ENCODE measurements at regions not wholly inside any gene's neighbourhood (a gene's known extent, or its start where the extent isn't known, plus 50 kb on each side); places are given as distances from the start of the nearest gene placed in this dataset.

DNA sequence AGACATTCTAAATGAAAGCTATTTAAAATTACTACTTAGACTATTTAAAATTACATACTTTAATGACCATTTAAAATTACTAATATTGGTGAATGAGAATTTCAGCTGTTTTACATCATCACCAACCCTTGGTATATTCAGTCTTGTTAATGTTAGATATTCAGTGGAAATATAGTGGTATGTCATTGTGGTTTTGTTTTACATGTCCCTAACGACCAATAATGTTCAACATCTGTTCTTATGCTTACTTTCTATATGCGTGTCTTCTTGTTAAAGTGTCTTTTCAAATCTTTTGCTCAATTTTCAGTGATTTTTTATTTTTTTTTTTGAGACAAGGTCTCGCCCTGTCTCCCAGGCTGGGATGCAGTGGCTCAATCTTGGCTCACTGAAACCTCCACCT is 279.3 kb upstream of the TARS1 start:
- Mint-ChIP-seq H3K36me3 (ENCODE audit: low read depth) (no peaks in the 10 kb centered on the region), H3K27me3 (ENCODE audit: insufficient read depth) (peaks cover 3% of the 10 kb centered on the region)

DNA sequence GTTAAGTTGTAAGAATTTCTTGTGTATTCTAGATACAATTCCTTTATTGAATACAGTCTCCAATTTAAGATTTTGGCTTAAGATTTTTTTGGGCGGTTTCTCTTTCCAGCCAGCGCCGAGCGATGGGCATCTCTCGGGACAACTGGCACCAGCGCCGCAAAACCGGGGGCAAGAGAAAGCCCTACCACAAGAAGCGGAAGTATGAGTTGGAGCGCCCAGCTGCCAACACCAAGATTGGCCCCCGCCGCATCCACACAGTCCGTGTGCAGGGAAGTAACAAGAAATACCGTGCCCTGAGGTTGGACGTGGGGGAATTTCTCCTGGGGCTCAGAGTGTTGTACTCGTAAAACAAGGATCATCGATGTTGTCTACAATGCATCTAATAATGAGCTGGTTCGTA is 278.7 kb upstream of the TARS1 start:
- Mint-ChIP-seq H3K4me1 (ENCODE audit: low read depth) (no peaks in the 10 kb centered on the region), H3K9me3 (peaks cover 15% of the 10 kb centered on the region), H3K27ac (no peak overlapping the region)

More for the DNA sequence above, 279.3 kb upstream of the TARS1 start:
- no peak for DNase-seq (ENCODE audit: low spot score)
- H3K4me3 Mint-ChIP-seq, result no peak overlapping the region
- H3K27ac Mint-ChIP-seq, result no peak overlapping the region
- peaks cover 14% of the 10 kb centered on the region for H3K9me3 Mint-ChIP-seq
- no peaks in the 10 kb centered on the region for H3K4me1 Mint-ChIP-seq (ENCODE audit: low read depth)
- intact Hi-C loops (cut with micrococcal nuclease), result no loop called here

DNA sequence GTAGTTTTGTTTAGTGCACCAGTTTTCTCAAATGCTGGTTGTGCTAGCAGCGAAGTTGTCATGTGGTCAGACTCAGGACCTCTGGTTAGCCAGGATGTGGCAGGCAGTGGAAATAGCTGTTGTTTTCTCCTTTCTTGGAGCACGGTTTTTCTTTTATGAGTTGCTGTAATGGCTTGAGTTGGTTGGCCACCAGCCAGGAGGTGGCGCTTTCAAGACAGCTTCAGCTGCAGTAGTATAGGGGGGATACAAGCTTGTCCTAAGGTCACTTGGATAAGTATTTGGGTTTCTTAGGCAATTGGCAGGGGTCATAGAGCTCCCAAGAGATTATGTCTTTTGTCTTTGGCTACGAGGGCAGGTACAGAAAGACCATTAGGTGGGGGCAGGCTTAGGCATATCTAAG is 274.2 kb upstream of the TARS1 start:
- no peaks in the 10 kb centered on the region for H3K36me3 Mint-ChIP-seq (ENCODE audit: low read depth)
- H3K27ac Mint-ChIP-seq, result no peak overlapping the region
- no peaks in the 10 kb centered on the region for H3K27me3 Mint-ChIP-seq (ENCODE audit: insufficient read depth)
- peaks cover 34% of the 10 kb centered on the region for H3K9me3 Mint-ChIP-seq
- no peaks in the 10 kb centered on the region for H3K4me1 Mint-ChIP-seq (ENCODE audit: low read depth)
- intact Hi-C loops (cut with micrococcal nuclease), result no loop called here
- no peak for DNase-seq (ENCODE audit: low spot score)
- no peak overlapping the region for H3K4me3 Mint-ChIP-seq

More for the DNA sequence above, 278.7 kb upstream of the TARS1 start:
- Mint-ChIP-seq H3K4me3 (no peak overlapping the region), H3K36me3 (ENCODE audit: low read depth) (no peaks in the 10 kb centered on the region), H3K27me3 (ENCODE audit: insufficient read depth) (peaks cover 3% of the 10 kb centered on the region)
- no peak for DNase-seq (ENCODE audit: low spot score)
- intact Hi-C loops (cut with micrococcal nuclease), result no loop called here

DNA sequence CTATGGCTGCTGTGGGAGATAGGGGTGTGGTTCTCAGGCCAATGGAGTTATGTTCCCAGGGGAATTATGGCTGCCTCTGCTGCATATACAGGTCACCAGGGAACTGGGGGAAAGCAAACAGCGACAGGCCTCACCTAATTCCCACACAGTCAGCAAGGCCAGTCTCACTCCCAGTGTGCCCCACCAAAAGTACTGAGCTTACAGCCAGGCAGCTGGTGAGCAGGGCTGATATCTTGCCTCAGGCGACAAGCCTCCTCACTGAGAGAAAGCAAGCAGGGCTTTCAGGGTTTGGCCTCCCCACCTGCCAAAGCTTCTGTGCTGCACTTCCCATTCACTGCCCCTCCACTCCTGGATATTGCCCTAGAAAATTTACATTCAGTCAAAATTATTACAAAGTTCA is 273.8 kb upstream of the TARS1 start:
- Mint-ChIP-seq H3K4me1 (ENCODE audit: low read depth) (no peaks in the 10 kb centered on the region), H3K27me3 (ENCODE audit: insufficient read depth) (no peaks in the 10 kb centered on the region), H3K9me3 (peaks cover 34% of the 10 kb centered on the region), H3K4me3 (no peak overlapping the region), H3K36me3 (ENCODE audit: low read depth) (no peaks in the 10 kb centered on the region), H3K27ac (no peak overlapping the region)
- no peak for DNase-seq (ENCODE audit: low spot score)
- intact Hi-C loops (cut with micrococcal nuclease), result no loop called here

DNA sequence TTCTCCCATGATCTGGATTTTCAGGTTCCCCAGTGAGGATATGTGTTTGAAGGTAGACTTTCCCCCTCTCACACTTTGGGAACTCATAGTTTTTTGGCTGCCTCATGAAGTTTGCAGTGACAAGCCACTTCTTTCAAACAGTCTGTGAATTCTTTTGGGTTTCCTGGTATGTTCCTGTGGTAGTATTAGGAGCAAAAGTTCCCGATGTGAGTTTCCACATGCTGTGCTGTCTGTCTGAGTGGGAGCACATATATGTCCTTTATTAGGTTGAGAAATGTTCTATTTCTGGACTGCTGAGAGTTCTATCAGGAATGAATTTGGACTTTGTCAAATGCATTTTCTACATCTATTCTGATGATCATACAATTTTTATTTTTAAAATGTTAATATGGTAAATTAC is 273.2 kb upstream of the TARS1 start:
- intact Hi-C loops (cut with micrococcal nuclease), result no loop called here

DNA sequence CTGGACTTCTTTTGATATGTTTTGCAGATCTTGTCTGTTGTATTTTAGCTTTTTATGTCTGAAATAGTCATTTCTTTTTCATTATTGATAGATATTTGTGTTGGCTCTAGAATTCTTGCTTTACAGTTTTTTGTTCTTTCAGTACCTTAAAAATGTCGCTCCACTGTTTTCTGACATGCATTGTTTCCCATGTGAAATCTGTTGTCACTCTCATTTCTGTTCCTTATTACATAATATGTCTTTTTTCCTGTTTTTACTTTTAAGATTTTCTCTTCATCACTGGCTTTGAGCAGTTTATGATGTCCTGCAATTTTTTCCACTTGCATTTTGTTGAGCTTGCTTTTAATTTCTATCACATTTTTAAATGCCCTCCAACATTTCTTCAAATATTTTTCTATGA is 270.4 kb upstream of the TARS1 start:
- H3K9me3 Mint-ChIP-seq, result peaks cover 29% of the 10 kb centered on the region
- no peaks in the 10 kb centered on the region for H3K36me3 Mint-ChIP-seq (ENCODE audit: low read depth)
- no peaks in the 10 kb centered on the region for H3K4me1 Mint-ChIP-seq (ENCODE audit: low read depth)
- H3K27me3 Mint-ChIP-seq (ENCODE audit: insufficient read depth), result no peaks in the 10 kb centered on the region
- no peak for DNase-seq (ENCODE audit: low spot score)
- H3K27ac Mint-ChIP-seq, result no peak overlapping the region
- no peak overlapping the region for H3K4me3 Mint-ChIP-seq
- intact Hi-C loops (cut with micrococcal nuclease), result no loop called here

More for the DNA sequence above, 273.2 kb upstream of the TARS1 start:
- Mint-ChIP-seq H3K4me1 (ENCODE audit: low read depth) (no peaks in the 10 kb centered on the region), H3K27ac (no peak overlapping the region), H3K27me3 (ENCODE audit: insufficient read depth) (no peaks in the 10 kb centered on the region), H3K9me3 (peaks cover 34% of the 10 kb centered on the region), H3K4me3 (no peak overlapping the region), H3K36me3 (ENCODE audit: low read depth) (no peaks in the 10 kb centered on the region)
- DNase-seq (ENCODE audit: low spot score), result no peak

DNA sequence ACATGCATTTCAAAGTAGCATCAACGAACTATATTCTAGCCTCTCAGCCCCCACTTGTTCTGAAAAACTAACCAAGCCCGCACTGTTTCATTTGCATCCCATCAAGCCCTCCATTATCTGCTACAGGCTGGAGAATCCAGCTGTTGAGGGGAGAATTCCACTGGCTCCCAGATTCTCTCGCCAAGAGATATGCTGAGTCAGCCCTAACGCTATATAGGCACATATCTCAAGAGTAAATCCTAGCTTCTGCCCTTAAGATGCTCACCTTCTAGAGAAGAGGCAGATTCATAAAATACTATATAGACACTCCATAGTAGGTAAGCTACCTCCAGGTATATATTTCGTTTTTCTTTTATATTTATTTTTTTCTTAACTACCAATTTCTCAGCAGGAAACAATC is 266.4 kb upstream of the TARS1 start:
- no peak overlapping the region for H3K4me3 Mint-ChIP-seq
- H3K4me1 Mint-ChIP-seq (ENCODE audit: low read depth), result no peaks in the 10 kb centered on the region

DNA sequence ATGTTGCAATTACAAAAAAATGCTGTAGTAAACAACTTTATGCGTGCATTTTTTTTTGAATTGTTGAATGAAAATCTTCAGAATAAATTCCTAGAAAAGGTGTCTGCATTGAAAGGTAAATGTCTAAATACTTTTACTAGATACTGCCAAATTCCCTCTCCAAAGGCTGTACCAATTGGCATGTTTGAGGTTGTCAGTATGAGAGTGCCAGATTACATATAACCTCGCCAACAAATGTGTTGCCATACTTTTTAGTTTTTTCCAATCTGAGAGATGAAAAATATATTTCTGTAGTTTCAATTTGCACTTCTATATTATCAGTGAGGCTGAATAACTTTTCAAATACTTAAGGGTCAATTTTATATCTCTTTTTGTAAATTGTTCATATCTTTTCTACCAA is 261.5 kb upstream of the TARS1 start:
- Mint-ChIP-seq H3K4me1 (ENCODE audit: low read depth) (no peaks in the 10 kb centered on the region), H3K27me3 (ENCODE audit: insufficient read depth) (no peaks in the 10 kb centered on the region), H3K36me3 (ENCODE audit: low read depth) (no peaks in the 10 kb centered on the region), H3K27ac (no peak overlapping the region), H3K4me3 (no peak overlapping the region), H3K9me3 (no peaks in the 10 kb centered on the region)
- intact Hi-C loops (cut with micrococcal nuclease), result no loop called here
- no peak for DNase-seq (ENCODE audit: low spot score)

More for the DNA sequence above, 266.4 kb upstream of the TARS1 start:
- no peak for DNase-seq (ENCODE audit: low spot score)
- peaks cover 15% of the 10 kb centered on the region for H3K9me3 Mint-ChIP-seq
- no peak overlapping the region for H3K27ac Mint-ChIP-seq
- no peaks in the 10 kb centered on the region for H3K36me3 Mint-ChIP-seq (ENCODE audit: low read depth)
- no peaks in the 10 kb centered on the region for H3K27me3 Mint-ChIP-seq (ENCODE audit: insufficient read depth)
- intact Hi-C loops (cut with micrococcal nuclease), result no loop called here

DNA sequence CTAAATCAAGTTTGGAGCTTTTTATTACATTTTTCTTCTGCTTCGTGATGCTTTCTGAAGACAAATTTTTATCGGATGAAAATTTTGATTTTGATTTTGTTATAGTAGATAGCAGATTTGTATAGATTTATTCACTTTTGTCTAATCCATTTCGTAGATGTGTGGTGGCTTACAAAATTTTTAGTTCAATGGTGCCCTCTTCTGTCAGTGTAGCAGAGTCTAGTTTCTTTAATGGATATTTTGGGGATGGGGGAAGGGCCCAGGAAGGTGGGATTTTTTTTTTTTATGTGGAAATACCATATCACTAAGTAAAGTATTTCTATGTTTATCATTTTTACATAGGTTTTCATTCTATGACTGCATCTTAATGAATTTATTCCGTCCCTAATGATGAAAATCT is 259.9 kb upstream of the TARS1 start:
- no peaks in the 10 kb centered on the region for H3K9me3 Mint-ChIP-seq
- intact Hi-C loops (cut with micrococcal nuclease), result no loop called here
- no peaks in the 10 kb centered on the region for H3K27me3 Mint-ChIP-seq (ENCODE audit: insufficient read depth)
- no peak overlapping the region for H3K27ac Mint-ChIP-seq
- DNase-seq (ENCODE audit: low spot score), result no peak
- H3K4me3 Mint-ChIP-seq, result no peak overlapping the region
- no peaks in the 10 kb centered on the region for H3K4me1 Mint-ChIP-seq (ENCODE audit: low read depth)
- no peaks in the 10 kb centered on the region for H3K36me3 Mint-ChIP-seq (ENCODE audit: low read depth)

DNA sequence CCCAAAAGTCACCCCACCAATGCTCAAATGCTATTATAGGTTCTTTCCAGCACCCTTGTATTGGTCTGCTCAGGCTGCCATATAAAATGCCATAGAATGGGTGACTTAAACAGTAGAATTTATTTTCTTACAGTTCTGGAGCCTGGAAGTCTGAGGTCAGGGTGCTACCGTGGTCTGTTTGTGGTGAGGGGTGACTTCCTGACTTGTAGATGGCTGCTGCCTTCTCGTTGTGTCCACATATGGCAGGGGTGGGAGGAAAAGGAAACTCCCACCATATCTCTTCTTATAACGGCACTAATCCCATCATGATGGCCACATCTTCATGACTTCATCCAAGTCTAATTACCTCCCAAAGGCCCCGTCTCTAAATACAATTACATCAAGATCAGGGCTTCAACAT is 257.8 kb upstream of the TARS1 start:
- no peak overlapping the region for H3K4me3 Mint-ChIP-seq
- no peaks in the 10 kb centered on the region for H3K9me3 Mint-ChIP-seq
- DNase-seq (ENCODE audit: low spot score), result no peak
- H3K27me3 Mint-ChIP-seq (ENCODE audit: insufficient read depth), result no peaks in the 10 kb centered on the region
- no peaks in the 10 kb centered on the region for H3K4me1 Mint-ChIP-seq (ENCODE audit: low read depth)
- no peaks in the 10 kb centered on the region for H3K36me3 Mint-ChIP-seq (ENCODE audit: low read depth)
- no peak overlapping the region for H3K27ac Mint-ChIP-seq
- intact Hi-C loops (cut with micrococcal nuclease), result no loop called here

DNA sequence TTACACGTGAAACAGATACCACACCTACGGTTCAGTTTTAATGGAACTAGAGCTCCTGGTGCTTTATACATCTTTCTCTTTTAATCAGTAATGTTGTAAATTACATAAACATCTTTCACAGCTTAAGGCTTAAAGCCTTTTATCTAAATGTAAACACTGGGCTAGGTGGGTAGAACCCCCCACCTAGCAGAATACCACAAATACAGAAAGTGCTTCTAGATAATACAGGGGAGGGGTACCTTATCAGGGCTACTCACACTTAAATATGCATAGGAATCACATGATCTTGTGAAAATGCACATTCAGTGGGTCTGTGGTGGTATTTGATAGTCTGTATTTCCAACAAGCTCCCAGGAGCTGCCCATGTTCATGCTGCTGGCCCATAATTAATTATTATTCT is 256.4 kb upstream of the TARS1 start:
- Mint-ChIP-seq H3K4me3 (no peak overlapping the region), H3K9me3 (no peaks in the 10 kb centered on the region), H3K36me3 (ENCODE audit: low read depth) (no peaks in the 10 kb centered on the region), H3K27me3 (ENCODE audit: insufficient read depth) (no peaks in the 10 kb centered on the region), H3K4me1 (ENCODE audit: low read depth) (no peaks in the 10 kb centered on the region), H3K27ac (no peak overlapping the region)
- DNase-seq (ENCODE audit: low spot score), result no peak
- intact Hi-C loops (cut with micrococcal nuclease), result no loop called here

DNA sequence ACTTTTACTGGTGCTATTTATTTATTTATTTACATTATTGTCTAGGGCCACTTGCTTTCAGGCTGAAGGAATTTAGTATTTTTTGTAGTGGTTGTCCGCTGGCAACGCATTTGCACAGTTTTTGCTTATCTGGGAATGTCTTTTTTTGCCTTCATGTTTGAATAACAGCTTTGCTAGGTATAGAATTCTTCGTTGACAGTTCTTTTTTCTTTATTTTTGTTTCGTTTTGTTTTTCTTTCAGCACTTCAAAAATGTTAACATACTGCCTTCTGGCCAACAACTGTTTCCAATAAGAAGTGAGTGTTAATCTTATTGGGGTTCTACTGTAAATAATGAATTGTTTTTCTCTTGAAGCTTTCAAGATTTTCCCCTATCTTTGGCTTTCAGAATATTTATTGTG is 252.7 kb upstream of the TARS1 start:
- Mint-ChIP-seq H3K4me3 (no peak overlapping the region), H3K4me1 (ENCODE audit: low read depth) (no peaks in the 10 kb centered on the region), H3K27me3 (ENCODE audit: insufficient read depth) (no peaks in the 10 kb centered on the region), H3K36me3 (ENCODE audit: low read depth) (no peaks in the 10 kb centered on the region), H3K27ac (no peak overlapping the region), H3K9me3 (peaks cover 5% of the 10 kb centered on the region)
- intact Hi-C loops (cut with micrococcal nuclease), result no loop called here
- no peak for DNase-seq (ENCODE audit: low spot score)

DNA sequence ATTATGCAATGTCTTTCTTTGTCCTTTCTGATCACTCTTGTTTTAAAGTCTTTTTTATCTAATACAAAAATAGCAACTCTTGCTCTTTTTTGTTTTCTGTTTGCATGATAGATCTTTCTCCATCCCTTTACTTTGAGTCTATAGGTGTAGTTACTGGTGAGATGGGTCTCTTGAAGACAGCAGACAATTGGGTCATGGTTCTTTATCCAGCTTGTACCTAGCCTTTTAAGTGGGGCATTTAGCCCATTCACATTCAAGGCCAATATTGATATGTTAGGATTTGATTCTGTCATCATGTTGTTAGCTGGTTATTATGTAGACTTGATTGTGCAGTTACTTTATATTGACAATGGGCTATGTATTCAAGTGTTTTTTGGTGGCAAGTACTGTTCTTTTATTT is 245.9 kb upstream of the TARS1 start:
- Mint-ChIP-seq H3K27me3 (ENCODE audit: insufficient read depth) (no peaks in the 10 kb centered on the region), H3K4me1 (ENCODE audit: low read depth) (no peaks in the 10 kb centered on the region), H3K27ac (no peak overlapping the region), H3K36me3 (ENCODE audit: low read depth) (no peaks in the 10 kb centered on the region), H3K9me3 (peaks cover 21% of the 10 kb centered on the region), H3K4me3 (no peak overlapping the region)
- no peak for DNase-seq (ENCODE audit: low spot score)
- intact Hi-C loops (cut with micrococcal nuclease), result no loop called here

DNA sequence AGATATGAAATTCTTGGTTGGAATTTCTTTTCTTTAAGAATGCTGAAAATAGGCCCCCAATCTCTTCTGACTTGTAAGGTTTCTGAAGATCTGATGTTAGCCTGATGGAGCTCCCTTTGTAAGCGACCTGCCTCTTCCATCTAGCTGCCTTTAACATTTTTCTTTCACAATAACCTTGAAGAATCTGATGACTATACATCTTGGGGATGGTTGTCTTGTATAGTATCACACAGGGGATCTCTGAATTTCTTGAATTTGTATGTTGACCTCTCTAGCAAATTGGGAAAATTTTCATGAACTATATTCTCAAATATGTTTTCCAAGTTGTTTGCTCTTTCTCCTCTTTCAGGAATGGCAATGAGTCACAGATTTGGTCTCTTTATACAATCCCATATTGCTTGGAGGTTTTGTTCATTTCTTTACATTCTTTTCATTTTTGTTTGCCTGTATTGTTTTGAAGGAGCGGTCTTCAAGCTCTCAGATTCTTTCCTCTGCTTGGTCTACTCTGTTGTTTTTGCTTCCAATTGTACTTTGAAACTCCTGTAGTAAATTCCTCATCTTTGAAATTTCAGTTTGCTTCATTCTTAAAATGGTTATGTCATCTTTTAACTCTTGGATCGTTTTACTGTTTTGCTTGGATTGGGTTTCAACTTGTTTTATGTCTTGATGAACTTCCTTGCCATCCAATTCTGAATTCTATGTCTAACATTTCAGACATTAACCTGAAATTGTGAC is 245.2 kb upstream of the TARS1 start:
- H3K27me3 Mint-ChIP-seq (ENCODE audit: insufficient read depth), result no peaks in the 10 kb centered on the region
- no peak for DNase-seq (ENCODE audit: low spot score)
- no peaks in the 10 kb centered on the region for H3K4me1 Mint-ChIP-seq (ENCODE audit: low read depth)
- no peak overlapping the region for H3K4me3 Mint-ChIP-seq
- no peak overlapping the region for H3K27ac Mint-ChIP-seq
- no peaks in the 10 kb centered on the region for H3K36me3 Mint-ChIP-seq (ENCODE audit: low read depth)
- peaks cover 21% of the 10 kb centered on the region for H3K9me3 Mint-ChIP-seq
- intact Hi-C loops (cut with micrococcal nuclease), result no loop called here

Data from activated T-helper 1 cell treated with anti-CD3 and anti-CD28 coated beads, Interleukin-12 subunit alpha, Interleukin-12 subunit beta, Interleukin-2, Interleukin-4 antibody, amounts not matched to agents 30 ng/mL and 10 ng/mL and 1 ng/mL, durations not matched to agents 14 hours and 24 hours and 36 hours (primary cell).